ENCODE measurements at regions not wholly inside any gene's neighbourhood (a gene's known extent, or its start where the extent isn't known, plus 50 kb on each side); places are given as distances from the start of the nearest gene placed in this dataset.

DNA sequence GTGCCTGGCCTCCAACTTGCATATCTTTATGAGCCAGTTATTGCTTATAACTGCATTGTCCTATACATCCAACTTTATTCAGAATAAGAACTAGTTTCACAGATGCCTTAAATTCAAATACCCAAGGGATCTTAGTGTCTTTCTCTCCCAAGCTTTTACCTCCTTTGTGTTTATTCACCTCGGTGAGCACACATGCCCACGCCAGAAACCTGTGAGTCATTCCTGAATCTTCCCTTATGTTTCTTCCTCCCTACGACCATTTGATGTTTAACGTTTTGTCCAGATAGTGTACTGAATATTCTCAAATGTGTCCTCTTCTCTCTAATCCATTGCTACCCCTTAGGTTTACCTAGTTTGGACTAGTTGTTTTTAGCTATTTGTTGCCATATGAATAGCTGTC, 55.5 kb upstream of the MEGF10 start:
- Mint-ChIP-seq H3K36me3 (no peaks in the 10 kb centered on the region), H3K9me3 (peaks cover 0 to 5% of the 10 kb centered on the region in 2 donors), H3K27ac (no peak overlapping the region)

DNA sequence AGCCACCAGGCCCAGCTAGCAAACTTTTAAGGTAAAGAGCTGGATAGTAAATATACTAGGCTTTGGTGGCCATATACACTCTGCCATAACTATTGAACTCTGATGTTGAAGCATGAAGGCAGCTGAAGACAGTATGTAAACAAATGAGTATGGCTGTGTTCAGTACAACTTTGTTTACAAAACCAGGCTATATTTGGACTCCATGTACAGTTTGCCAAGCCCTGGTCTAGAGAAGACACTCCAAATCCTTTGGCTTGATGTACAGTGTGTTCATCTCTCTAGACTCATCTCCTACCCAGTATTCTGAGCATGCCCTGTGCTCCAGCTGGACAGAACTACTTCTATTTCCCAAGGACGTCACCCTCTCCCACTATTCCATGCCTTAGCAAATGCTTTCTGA, 54.3 kb upstream of the MEGF10 start:
- no peak for ATAC-seq
- Mint-ChIP-seq H3K27ac (no peak overlapping the region), H3K36me3 (no peaks in the 10 kb centered on the region)

More for the DNA sequence above, 55.5 kb upstream of the MEGF10 start:
- DNase-seq (ENCODE audit: low spot score in 2 of 2): no peak
- no peak for ATAC-seq

More for the DNA sequence above, 54.3 kb upstream of the MEGF10 start:
- H3K9me3 Mint-ChIP-seq: peaks cover 0 to under 1% of the 10 kb centered on the region in 2 donors
- no peak for DNase-seq (ENCODE audit: low spot score in 2 of 2)

All from activated naive CD4-positive, alpha-beta T cell treated with anti-CD3 and anti-CD28 coated beads, Interleukin-2, amount 50 U/mL, for 72 hours (primary cell).